ENCODE measurements at regions not wholly inside any gene's neighbourhood (a gene's known extent, or its start where the extent isn't known, plus 50 kb on each side); places are given as distances from the start of the nearest gene placed in this dataset.

GRCh38 chr2:126359494-126359893 lies 296.5 kb upstream of the GYPC start:
- no peak overlapping the region for H3K27ac ChIP-seq
- no peaks in the 10 kb centered on the region for H3K36me3 ChIP-seq
- no peak overlapping the region for H3K4me3 ChIP-seq (ENCODE audit: low read depth, low read length)
- peaks cover 3% of the 10 kb centered on the region for H3K27me3 ChIP-seq (ENCODE audit: insufficient read depth, low read depth, severe bottlenecking)
- no peak for DNase-seq
- no peak for TF ChIP-seq CTCF (IDR thresholded peaks at IDR 0.05; ENCODE audit: low read depth, low read length)
- no peaks in the 10 kb centered on the region for H3K9me3 ChIP-seq (ENCODE audit: severe bottlenecking)

DNA sequence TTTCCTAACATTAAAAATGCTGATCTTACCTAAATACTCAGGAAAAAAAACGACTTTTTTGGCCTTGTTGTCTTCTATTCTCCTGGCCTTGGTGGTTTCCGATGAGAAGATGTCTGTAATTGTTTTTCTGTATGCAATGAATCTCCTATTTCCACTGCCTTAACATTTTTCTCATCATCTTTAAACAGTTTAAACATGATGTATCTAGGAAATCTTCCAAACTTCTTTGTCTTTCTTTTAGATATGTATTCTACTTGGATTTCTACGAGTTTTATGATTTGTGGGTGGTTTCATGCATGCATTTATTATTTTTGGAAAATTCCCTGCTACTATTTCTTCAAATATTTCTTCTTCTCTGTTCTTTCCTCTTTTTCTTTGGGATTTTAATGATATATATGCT lies 288.6 kb upstream of the GYPC start:
- no peak for TF ChIP-seq CTCF (IDR thresholded peaks at IDR 0.05; ENCODE audit: low read depth, low read length)
- no peak overlapping the region for H3K27ac ChIP-seq
- no peak overlapping the region for H3K4me3 ChIP-seq (ENCODE audit: low read depth, low read length)
- H3K27me3 ChIP-seq (ENCODE audit: insufficient read depth, low read depth, severe bottlenecking) = peaks cover 34% of the 10 kb centered on the region
- no peaks in the 10 kb centered on the region for H3K9me3 ChIP-seq (ENCODE audit: severe bottlenecking)
- H3K36me3 ChIP-seq = no peaks in the 10 kb centered on the region
- no peak for DNase-seq

DNA sequence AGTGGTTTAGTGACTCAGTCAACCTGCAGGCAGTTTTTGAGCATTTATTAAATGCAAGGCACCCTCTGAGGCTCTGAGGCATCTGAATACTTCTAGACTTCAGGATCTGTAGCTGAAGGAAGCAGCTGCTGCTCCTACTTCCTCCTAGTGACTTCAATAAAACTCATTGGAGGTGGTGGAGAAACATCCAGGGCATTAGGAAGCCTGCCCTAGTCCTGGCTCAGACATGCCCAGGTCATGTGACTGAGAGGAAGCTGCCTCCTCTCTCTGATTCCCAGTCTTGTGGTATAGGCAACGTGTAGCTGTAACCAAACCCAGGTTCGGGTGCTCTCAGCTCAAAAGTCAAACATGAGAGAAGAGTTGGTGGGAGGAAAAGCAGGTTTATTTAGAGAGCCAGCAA lies 287.2 kb upstream of the GYPC start:
- no peak for DNase-seq
- no peak for TF ChIP-seq CTCF (IDR thresholded peaks at IDR 0.05; ENCODE audit: low read depth, low read length)

DNA sequence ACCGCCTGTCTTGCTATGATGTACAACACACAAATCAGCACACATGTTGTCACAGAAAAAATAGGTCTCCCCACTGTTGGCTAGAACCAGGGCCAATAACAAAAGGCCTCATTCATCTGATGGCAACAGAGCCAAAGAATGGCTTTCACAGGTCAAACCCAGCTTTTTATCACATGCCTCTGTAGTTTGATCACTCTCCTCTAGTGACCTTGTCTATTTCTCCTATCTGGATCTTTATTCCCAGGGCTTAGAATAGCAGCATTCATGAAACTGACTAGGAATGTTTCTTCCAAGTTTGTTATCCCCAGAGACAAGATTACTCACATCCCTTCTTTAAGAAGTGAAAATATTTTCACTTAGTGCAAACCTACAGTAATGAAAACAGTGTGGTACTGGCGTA lies 285.8 kb upstream of the GYPC start:
- no peak for TF ChIP-seq CTCF (IDR thresholded peaks at IDR 0.05; ENCODE audit: low read depth, low read length)
- peaks cover 38% of the 10 kb centered on the region for H3K27me3 ChIP-seq (ENCODE audit: insufficient read depth, low read depth, severe bottlenecking)
- DNase-seq = no peak
- H3K4me3 ChIP-seq (ENCODE audit: low read depth, low read length) = no peak overlapping the region
- no peak overlapping the region for H3K27ac ChIP-seq
- H3K9me3 ChIP-seq (ENCODE audit: severe bottlenecking) = no peaks in the 10 kb centered on the region
- no peaks in the 10 kb centered on the region for H3K36me3 ChIP-seq

More for the DNA sequence above, 287.2 kb upstream of the GYPC start:
- Histone ChIP-seq H3K4me3 (ENCODE audit: low read depth, low read length) (no peak overlapping the region), H3K9me3 (ENCODE audit: severe bottlenecking) (no peaks in the 10 kb centered on the region), H3K27me3 (ENCODE audit: insufficient read depth, low read depth, severe bottlenecking) (peaks cover 37% of the 10 kb centered on the region), H3K36me3 (no peaks in the 10 kb centered on the region), H3K27ac (no peak overlapping the region)

- no peaks in the 10 kb centered on the region for H3K9me3 ChIP-seq (ENCODE audit: severe bottlenecking)
- no peak for TF ChIP-seq CTCF (IDR thresholded peaks at IDR 0.05; ENCODE audit: low read depth, low read length)
- H3K4me3 ChIP-seq (ENCODE audit: low read depth, low read length) = no peak overlapping the region
- H3K27ac ChIP-seq = no peak overlapping the region
- H3K36me3 ChIP-seq = no peaks in the 10 kb centered on the region
- no peak for DNase-seq
- peaks cover 31% of the 10 kb centered on the region for H3K27me3 ChIP-seq (ENCODE audit: insufficient read depth, low read depth, severe bottlenecking)
Observed at GRCh38 chr2:126372406-126372805, 283.6 kb upstream of the GYPC start.

DNA sequence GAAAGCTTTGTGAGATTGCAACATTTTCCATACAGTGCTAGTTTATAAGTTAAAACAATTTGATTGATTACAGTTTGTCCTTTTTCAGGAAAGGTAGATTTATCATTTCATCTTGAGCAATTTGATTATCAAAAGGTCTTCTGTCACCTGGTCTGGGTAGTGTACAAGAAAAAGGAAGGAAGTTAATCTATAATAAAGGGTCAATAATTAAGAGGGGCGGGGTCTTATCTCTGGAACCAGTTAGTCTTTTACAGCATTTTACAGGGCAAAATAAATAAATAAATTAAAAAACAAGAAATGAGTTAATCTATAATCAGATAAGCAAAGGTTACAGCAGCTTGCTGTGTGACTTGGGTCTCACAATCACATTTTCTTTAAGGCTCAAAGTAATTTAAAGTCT lies 277.8 kb upstream of the GYPC start:
- Histone ChIP-seq H3K27me3 (ENCODE audit: insufficient read depth, low read depth, severe bottlenecking) (peaks cover 18% of the 10 kb centered on the region), H3K36me3 (no peaks in the 10 kb centered on the region), H3K27ac (no peak overlapping the region), H3K4me3 (ENCODE audit: low read depth, low read length) (no peak overlapping the region), H3K9me3 (ENCODE audit: severe bottlenecking) (no peaks in the 10 kb centered on the region)
- DNase-seq = no peak
- no peak for TF ChIP-seq CTCF (IDR thresholded peaks at IDR 0.05; ENCODE audit: low read depth, low read length)
